ENCODE measurements at regions not wholly inside any gene's neighbourhood (a gene's known extent, or its start where the extent isn't known, plus 50 kb on each side); places are given as distances from the start of the nearest gene placed in this dataset.

GRCh38 chr7:120070201-120070600 is 202.8 kb upstream of the KCND2 start:
- no peaks in the 10 kb centered on the region for H3K36me3 ChIP-seq (ENCODE audit: control insufficient read depth in 4 of 4, insufficient read depth in 3 of 4, low read depth in 1 of 4, low read length in 3 of 4)
- H3K27ac ChIP-seq (ENCODE audit: low read depth in 1 of 2, low read length in 2 of 2), result no peak overlapping the region
- no peak overlapping the region for H3K4me3 ChIP-seq (ENCODE audit: low read depth in 1 of 3, low read length in 3 of 3)
- TF ChIP-seq SP1 (IDR thresholded peaks at IDR 0.05) (no peak), CTCF (IDR thresholded peaks at IDR 0.05; ENCODE audit: low read depth, low read length, missing input control) (no peak)
- H3K27me3 ChIP-seq (ENCODE audit: control insufficient read depth in 4 of 4, insufficient read depth in 4 of 4, low read length in 3 of 4), result no peaks in the 10 kb centered on the region
- 64% methylated on average over 1 of the region's 1 CpG for WGBS
- H3K4me1 ChIP-seq (ENCODE audit: control insufficient read depth in 4 of 4, insufficient read depth in 4 of 4, low read length in 3 of 4), result no peaks in the 10 kb centered on the region
- no peaks in the 10 kb centered on the region for H3K9me3 ChIP-seq (ENCODE audit: control insufficient read depth in 4 of 4, low read length in 3 of 4)
- no peak for DNase-seq (ENCODE audit: low spot score)
- H3K9ac ChIP-seq (ENCODE audit: low read depth in 1 of 2, low read length in 2 of 2), result no peak overlapping the region

GRCh38 chr7:120077777-120078176 is 195.2 kb upstream of the KCND2 start:
- H3K9me3 ChIP-seq (ENCODE audit: control insufficient read depth in 4 of 4, low read length in 3 of 4), result no peaks in the 10 kb centered on the region
- no peak overlapping the region for H3K27ac ChIP-seq (ENCODE audit: low read depth in 1 of 2, low read length in 2 of 2)
- H3K27me3 ChIP-seq (ENCODE audit: control insufficient read depth in 4 of 4, insufficient read depth in 4 of 4, low read length in 3 of 4), result no peaks in the 10 kb centered on the region
- no peak for DNase-seq (ENCODE audit: low spot score)
- no peak overlapping the region for H3K4me3 ChIP-seq (ENCODE audit: low read depth in 1 of 3, low read length in 3 of 3)
- no peaks in the 10 kb centered on the region for H3K36me3 ChIP-seq (ENCODE audit: control insufficient read depth in 4 of 4, insufficient read depth in 3 of 4, low read depth in 1 of 4, low read length in 3 of 4)
- TF ChIP-seq YY1 (IDR thresholded peaks at IDR 0.05) (no peak), HNF4A (conservative IDR thresholded peaks at IDR 0.05) (no peak), MAX (IDR thresholded peaks at IDR 0.05) (no peak), ZBTB33 (IDR thresholded peaks at IDR 0.05) (no peak), NR2F2 (IDR thresholded peaks at IDR 0.05) (no peak), CTCF (IDR thresholded peaks at IDR 0.05; ENCODE audit: low read depth, low read length, missing input control) (no peak), HNF4G (IDR thresholded peaks at IDR 0.05) (no peak), FOXA2 (IDR thresholded peaks at IDR 0.05) (no peak), TAF1 (conservative IDR thresholded peaks at IDR 0.05) (no peak), REST (IDR thresholded peaks at IDR 0.05) (no peak), GABPA (IDR thresholded peaks at IDR 0.05 in 1 of 2, conservative IDR thresholded peaks at IDR 0.05 in 1 of 2) (no peak), RAD21 (IDR thresholded peaks at IDR 0.05) (no peak), EGR1 (IDR thresholded peaks at IDR 0.05; ENCODE audit: low read depth in 2 of 2) (no peak)
- no peak overlapping the region for H3K9ac ChIP-seq (ENCODE audit: low read depth in 1 of 2, low read length in 2 of 2)
- WGBS, result 54% methylated on average over 3 of the region's 3 CpGs
- H3K4me1 ChIP-seq (ENCODE audit: control insufficient read depth in 4 of 4, insufficient read depth in 4 of 4, low read length in 3 of 4), result no peaks in the 10 kb centered on the region

Data from liver (tissue), 8 donors.